ENCODE measurements at regions not wholly inside any gene's neighbourhood (a gene's known extent, or its start where the extent isn't known, plus 50 kb on each side); places are given as distances from the start of the nearest gene placed in this dataset.

DNA sequence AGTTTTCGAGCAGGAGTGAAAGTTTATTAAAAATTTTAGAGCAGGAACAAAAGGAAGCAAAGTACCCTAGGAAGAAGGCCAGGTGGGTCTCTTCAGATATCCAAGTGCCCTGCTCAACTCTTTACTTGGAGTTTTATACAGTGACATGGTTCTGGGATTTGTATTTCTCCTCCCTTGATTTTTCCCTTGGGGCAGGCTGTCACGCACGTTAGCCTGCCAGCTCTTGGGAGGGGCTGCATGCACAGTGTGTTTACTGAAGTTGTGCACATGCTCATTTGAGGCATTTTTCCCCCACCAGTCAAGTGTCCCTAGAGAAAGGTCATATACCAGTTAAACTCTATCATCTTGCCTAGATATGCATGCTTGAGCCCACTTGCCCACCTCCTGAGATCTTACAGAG lies 102.5 kb upstream of the GABRA2 start:
- H2BK5ac ChIP-seq (ENCODE audit: low read depth, low read length, poor library complexity) = no peak overlapping the region
- H3K14ac ChIP-seq (ENCODE audit: low read length) = no peak overlapping the region
- H4K91ac ChIP-seq (ENCODE audit: low read depth, low read length) = no peak overlapping the region
- H3K18ac ChIP-seq (ENCODE audit: low read length) = no peak overlapping the region
- no peak overlapping the region for H2BK120ac ChIP-seq (ENCODE audit: insufficient read depth, low read length, poor library complexity)
- no peak overlapping the region for H3K27ac ChIP-seq (ENCODE audit: low read depth, low read length)
- DNase-seq = no peak
- no peak overlapping the region for H2AK5ac ChIP-seq (ENCODE audit: low read length)
- no peak overlapping the region for H3K9ac ChIP-seq (ENCODE audit: low read length)
- H3K4ac ChIP-seq (ENCODE audit: low read depth, low read length) = no peak overlapping the region
- H3K79me2 ChIP-seq (ENCODE audit: control insufficient read depth, insufficient read depth, low read length, poor library complexity) = no peaks in the 10 kb centered on the region
- no peak overlapping the region for H2BK12ac ChIP-seq (ENCODE audit: low read length)
- H3K27me3 ChIP-seq (ENCODE audit: insufficient read depth, low read length) = no peaks in the 10 kb centered on the region
- no peaks in the 10 kb centered on the region for H3K4me1 ChIP-seq (ENCODE audit: control insufficient read depth in 1 of 2, insufficient read depth in 2 of 2, low read length in 2 of 2)
- no peak overlapping the region for H3K4me2 ChIP-seq (ENCODE audit: low read length)
- H3K36me3 ChIP-seq (ENCODE audit: control insufficient read depth in 1 of 2, insufficient read depth in 2 of 2, low read length in 2 of 2) = no peaks in the 10 kb centered on the region
- H3K4me3 ChIP-seq (ENCODE audit: low read depth, low read length) = no peak overlapping the region
- no peak overlapping the region for H4K12ac ChIP-seq (ENCODE audit: low read depth, low read length)
- H4K8ac ChIP-seq (ENCODE audit: low read depth, low read length) = no peak overlapping the region
- no peak overlapping the region for H2AFZ ChIP-seq (ENCODE audit: insufficient read depth, low read length, poor library complexity)
- no peaks in the 10 kb centered on the region for H3K9me3 ChIP-seq (ENCODE audit: insufficient read depth, low read depth, low read length)
- no CpG with 5 or more reads among the region's 3 CpGs for WGBS (ENCODE audit: extremely low coverage, insufficient coverage, insufficient read length)
- no peaks in the 10 kb centered on the region for H3K79me1 ChIP-seq (ENCODE audit: low read length)
- no peak overlapping the region for H3K23ac ChIP-seq (ENCODE audit: low read length)

GRCh38 chr4:46491455-46491854 lies 101.5 kb upstream of the GABRA2 start:
- Histone ChIP-seq H3K9me3 (ENCODE audit: insufficient read depth, low read depth, low read length) (no peaks in the 10 kb centered on the region), H3K4ac (ENCODE audit: low read depth, low read length) (no peak overlapping the region), H3K23ac (ENCODE audit: low read length) (no peak overlapping the region), H3K14ac (ENCODE audit: low read length) (no peak overlapping the region), H4K8ac (ENCODE audit: low read depth, low read length) (no peak overlapping the region), H3K4me3 (ENCODE audit: low read depth, low read length) (no peak overlapping the region), H3K9ac (ENCODE audit: low read length) (no peak overlapping the region), H2BK120ac (ENCODE audit: insufficient read depth, low read length, poor library complexity) (no peak overlapping the region), H3K4me2 (ENCODE audit: low read length) (no peak overlapping the region), H3K79me2 (ENCODE audit: control insufficient read depth, insufficient read depth, low read length, poor library complexity) (no peaks in the 10 kb centered on the region), H3K36me3 (ENCODE audit: control insufficient read depth in 1 of 2, insufficient read depth in 2 of 2, low read length in 2 of 2) (no peaks in the 10 kb centered on the region), H3K18ac (ENCODE audit: low read length) (no peak overlapping the region), H2AFZ (ENCODE audit: insufficient read depth, low read length, poor library complexity) (no peak overlapping the region), H2BK12ac (ENCODE audit: low read length) (no peak overlapping the region), H3K27ac (ENCODE audit: low read depth, low read length) (no peak overlapping the region), H3K4me1 (ENCODE audit: control insufficient read depth in 1 of 2, insufficient read depth in 2 of 2, low read length in 2 of 2) (no peaks in the 10 kb centered on the region), H3K79me1 (ENCODE audit: low read length) (no peaks in the 10 kb centered on the region), H4K91ac (ENCODE audit: low read depth, low read length) (no peak overlapping the region), H3K27me3 (ENCODE audit: insufficient read depth, low read length) (no peaks in the 10 kb centered on the region), H4K12ac (ENCODE audit: low read depth, low read length) (no peak overlapping the region), H2BK5ac (ENCODE audit: low read depth, low read length, poor library complexity) (no peak overlapping the region), H2AK5ac (ENCODE audit: low read length) (no peak overlapping the region)
- no peak for DNase-seq
- WGBS (ENCODE audit: extremely low coverage, insufficient coverage, insufficient read length) = no CpG with 5 or more reads among the region's 2 CpGs

- no peaks in the 10 kb centered on the region for H3K9me3 ChIP-seq (ENCODE audit: insufficient read depth, low read depth, low read length)
- H2AK5ac ChIP-seq (ENCODE audit: low read length) = no peak overlapping the region
- no peak for DNase-seq
- no peak overlapping the region for H2BK120ac ChIP-seq (ENCODE audit: insufficient read depth, low read length, poor library complexity)
- H3K79me1 ChIP-seq (ENCODE audit: low read length) = no peaks in the 10 kb centered on the region
- H3K27ac ChIP-seq (ENCODE audit: low read depth, low read length) = no peak overlapping the region
- no peak overlapping the region for H2BK5ac ChIP-seq (ENCODE audit: low read depth, low read length, poor library complexity)
- no peak overlapping the region for H2AFZ ChIP-seq (ENCODE audit: insufficient read depth, low read length, poor library complexity)
- H3K79me2 ChIP-seq (ENCODE audit: control insufficient read depth, insufficient read depth, low read length, poor library complexity) = no peaks in the 10 kb centered on the region
- H2BK12ac ChIP-seq (ENCODE audit: low read length) = no peak overlapping the region
- no peaks in the 10 kb centered on the region for H3K36me3 ChIP-seq (ENCODE audit: control insufficient read depth in 1 of 2, insufficient read depth in 2 of 2, low read length in 2 of 2)
- no peak overlapping the region for H3K4me2 ChIP-seq (ENCODE audit: low read length)
- H3K4me3 ChIP-seq (ENCODE audit: low read depth, low read length) = no peak overlapping the region
- H4K8ac ChIP-seq (ENCODE audit: low read depth, low read length) = no peak overlapping the region
- no peak overlapping the region for H3K4ac ChIP-seq (ENCODE audit: low read depth, low read length)
- H3K14ac ChIP-seq (ENCODE audit: low read length) = no peak overlapping the region
- H3K18ac ChIP-seq (ENCODE audit: low read length) = no peak overlapping the region
- no peaks in the 10 kb centered on the region for H3K4me1 ChIP-seq (ENCODE audit: control insufficient read depth in 1 of 2, insufficient read depth in 2 of 2, low read length in 2 of 2)
- no peak overlapping the region for H3K23ac ChIP-seq (ENCODE audit: low read length)
- H4K91ac ChIP-seq (ENCODE audit: low read depth, low read length) = no peak overlapping the region
- no peaks in the 10 kb centered on the region for H3K27me3 ChIP-seq (ENCODE audit: insufficient read depth, low read length)
- no peak overlapping the region for H3K9ac ChIP-seq (ENCODE audit: low read length)
- no peak overlapping the region for H4K12ac ChIP-seq (ENCODE audit: low read depth, low read length)
Measured at GRCh38 chr4:46484881-46485280, 95.0 kb upstream of the GABRA2 start.

DNA sequence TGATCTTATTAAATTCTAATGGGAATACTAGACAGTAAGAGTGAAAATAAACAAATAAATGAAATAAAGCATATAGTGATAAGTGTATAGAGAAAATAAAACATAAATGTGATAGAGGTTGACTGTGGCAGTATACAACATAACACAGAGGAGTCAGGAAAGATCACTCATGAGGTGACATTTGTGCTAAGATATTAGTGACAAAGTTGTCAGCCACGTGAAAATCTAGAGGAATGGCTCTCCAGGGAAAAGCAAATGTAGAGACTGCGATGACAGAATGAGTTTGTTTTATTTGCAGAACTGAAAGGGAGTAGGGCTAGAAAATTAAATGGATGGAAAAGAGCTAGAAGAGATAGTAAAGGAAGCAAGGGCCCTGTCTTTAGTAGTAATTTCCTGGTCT lies 72.8 kb upstream of the GABRA2 start:
- Histone ChIP-seq H2AK5ac (ENCODE audit: low read length) (no peak overlapping the region), H4K8ac (ENCODE audit: low read depth, low read length) (no peak overlapping the region), H3K27ac (ENCODE audit: low read depth, low read length) (no peak overlapping the region), H4K91ac (ENCODE audit: low read depth, low read length) (no peak overlapping the region), H3K4me3 (ENCODE audit: low read depth, low read length) (no peak overlapping the region), H2AFZ (ENCODE audit: insufficient read depth, low read length, poor library complexity) (no peak overlapping the region), H3K4ac (ENCODE audit: low read depth, low read length) (no peak overlapping the region), H3K9ac (ENCODE audit: low read length) (no peak overlapping the region), H4K12ac (ENCODE audit: low read depth, low read length) (no peak overlapping the region), H3K14ac (ENCODE audit: low read length) (no peak overlapping the region), H3K4me1 (ENCODE audit: control insufficient read depth in 1 of 2, insufficient read depth in 2 of 2, low read length in 2 of 2) (no peaks in the 10 kb centered on the region), H3K36me3 (ENCODE audit: control insufficient read depth in 1 of 2, insufficient read depth in 2 of 2, low read length in 2 of 2) (no peaks in the 10 kb centered on the region), H2BK120ac (ENCODE audit: insufficient read depth, low read length, poor library complexity) (no peak overlapping the region), H3K27me3 (ENCODE audit: insufficient read depth, low read length) (no peaks in the 10 kb centered on the region), H3K9me3 (ENCODE audit: insufficient read depth, low read depth, low read length) (no peaks in the 10 kb centered on the region), H2BK12ac (ENCODE audit: low read length) (no peak overlapping the region), H3K79me2 (ENCODE audit: control insufficient read depth, insufficient read depth, low read length, poor library complexity) (no peaks in the 10 kb centered on the region), H3K79me1 (ENCODE audit: low read length) (no peaks in the 10 kb centered on the region), H3K23ac (ENCODE audit: low read length) (no peak overlapping the region), H3K4me2 (ENCODE audit: low read length) (no peak overlapping the region), H3K18ac (ENCODE audit: low read length) (no peak overlapping the region), H2BK5ac (ENCODE audit: low read depth, low read length, poor library complexity) (no peak overlapping the region)
- no CpG with 5 or more reads among the region's 2 CpGs for WGBS (ENCODE audit: extremely low coverage, insufficient coverage, insufficient read length)
- DNase-seq = no peak

DNA sequence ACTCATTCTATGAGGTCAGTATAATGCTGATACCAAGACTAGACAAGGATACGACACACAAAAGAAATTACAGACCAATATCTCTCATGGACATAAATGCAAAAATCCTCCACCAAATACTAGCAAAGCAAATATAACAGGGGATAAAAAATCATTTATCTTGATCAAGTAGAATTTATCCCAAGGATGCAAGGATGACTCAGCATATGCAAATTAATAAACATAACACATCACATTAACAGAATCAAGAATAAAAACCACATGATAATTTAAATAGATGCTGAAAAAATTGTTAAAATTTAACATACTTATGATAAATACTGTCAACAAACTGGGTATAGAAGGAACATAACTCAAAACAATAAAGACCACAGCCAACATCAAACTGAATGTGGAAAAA lies 69.4 kb upstream of the GABRA2 start:
- no CpG with 5 or more reads among the region's 1 CpG for WGBS (ENCODE audit: extremely low coverage, insufficient coverage, insufficient read length)
- no peaks in the 10 kb centered on the region for H3K27me3 ChIP-seq (ENCODE audit: insufficient read depth, low read length)
- no peaks in the 10 kb centered on the region for H3K36me3 ChIP-seq (ENCODE audit: control insufficient read depth in 1 of 2, insufficient read depth in 2 of 2, low read length in 2 of 2)
- H3K9ac ChIP-seq (ENCODE audit: low read length) = no peak overlapping the region
- H2AK5ac ChIP-seq (ENCODE audit: low read length) = no peak overlapping the region
- H3K4ac ChIP-seq (ENCODE audit: low read depth, low read length) = no peak overlapping the region
- no peak overlapping the region for H2BK120ac ChIP-seq (ENCODE audit: insufficient read depth, low read length, poor library complexity)
- H3K27ac ChIP-seq (ENCODE audit: low read depth, low read length) = no peak overlapping the region
- no peak overlapping the region for H4K12ac ChIP-seq (ENCODE audit: low read depth, low read length)
- no peak overlapping the region for H2BK12ac ChIP-seq (ENCODE audit: low read length)
- H3K79me2 ChIP-seq (ENCODE audit: control insufficient read depth, insufficient read depth, low read length, poor library complexity) = no peaks in the 10 kb centered on the region
- no peak for DNase-seq
- H3K4me3 ChIP-seq (ENCODE audit: low read depth, low read length) = no peak overlapping the region
- H3K4me2 ChIP-seq (ENCODE audit: low read length) = no peak overlapping the region
- H3K14ac ChIP-seq (ENCODE audit: low read length) = no peak overlapping the region
- H3K18ac ChIP-seq (ENCODE audit: low read length) = no peak overlapping the region
- H3K4me1 ChIP-seq (ENCODE audit: control insufficient read depth in 1 of 2, insufficient read depth in 2 of 2, low read length in 2 of 2) = no peaks in the 10 kb centered on the region
- no peak overlapping the region for H4K91ac ChIP-seq (ENCODE audit: low read depth, low read length)
- no peak overlapping the region for H2AFZ ChIP-seq (ENCODE audit: insufficient read depth, low read length, poor library complexity)
- H3K23ac ChIP-seq (ENCODE audit: low read length) = no peak overlapping the region
- no peaks in the 10 kb centered on the region for H3K79me1 ChIP-seq (ENCODE audit: low read length)
- H2BK5ac ChIP-seq (ENCODE audit: low read depth, low read length, poor library complexity) = no peak overlapping the region
- H3K9me3 ChIP-seq (ENCODE audit: insufficient read depth, low read depth, low read length) = no peaks in the 10 kb centered on the region
- H4K8ac ChIP-seq (ENCODE audit: low read depth, low read length) = no peak overlapping the region
